ACC112 (cell line): ENCODE measurements at regions not wholly inside any gene's neighbourhood (a gene's known extent, or its start where the extent isn't known, plus 50 kb on each side); places are given as distances from the start of the nearest gene placed in this dataset.
"Not testable (repeated sequence)": the region's sequence is repeated elsewhere in the genome, so short reads cannot be mapped to it uniquely, and the experiment has no call there.

Experiments used
- H2AFZ ChIP-seq: fragments of 200-600 bp; sonication (generic); one replicate; pipeline ENCODE4 v1.6.0; 2017; ENCODE audit warnings: antibody characterized with exemption, low read length; ENCODE audit not compliant: unreplicated experiment
- H3K27ac ChIP-seq: fragments of 200-600 bp; sonication (generic); 2 replicates; pipeline ENCODE4 v1.5.1; 2014; ENCODE audit warnings: low read depth, mild to moderate bottlenecking, antibody characterized with exemption, low read length, moderate library complexity
- H3K27me3 ChIP-seq: fragments of 200-600 bp; sonication (generic); 2 replicates; pipeline ENCODE4 v1.6.1; 2014; ENCODE audit warnings: mild to moderate bottlenecking, antibody characterized with exemption, low read length, moderate library complexity, mixed read lengths; ENCODE audit not compliant: insufficient read depth
- H3K36me3 ChIP-seq: fragments of 200-600 bp; sonication (generic); 2 replicates; pipeline ENCODE4 v1.6.1; 2016; ENCODE audit warnings: mild to moderate bottlenecking, antibody characterized with exemption, low read length, moderate library complexity, mixed read lengths; ENCODE audit not compliant: insufficient read depth
- H3K4me1 ChIP-seq: fragments of 200-600 bp; sonication (generic); one replicate; pipeline ENCODE4 v1.6.1; 2016; ENCODE audit warnings: low read length, mixed read lengths; ENCODE audit not compliant: insufficient read depth, unreplicated experiment, control insufficient read depth
- H3K4me3 ChIP-seq: fragments of 200-600 bp; sonication (generic); 2 replicates; pipeline ENCODE4 v1.5.1; 2014; ENCODE audit warnings: mild to moderate bottlenecking, low read depth, low read length
- H3K79me2 ChIP-seq: fragments of 200-600 bp; sonication (generic); one replicate; pipeline ENCODE4 v1.6.0; 2016; ENCODE audit warnings: low read length; ENCODE audit not compliant: control insufficient read depth, unreplicated experiment, insufficient read depth

GRCh38 chr12:75646329-75647210, 135.2 kb upstream of the KRR1 start:
- H3K79me2 ChIP-seq = no peaks in the 10 kb centered on the region
- no peak overlapping the region for H3K4me3 ChIP-seq
- no peak overlapping the region for H2AFZ ChIP-seq
- H3K4me1 ChIP-seq = peaks cover 13% of the 10 kb centered on the region
- H3K27me3 ChIP-seq = no peaks in the 10 kb centered on the region
- H3K27ac ChIP-seq = no peak overlapping the region
- no peaks in the 10 kb centered on the region for H3K36me3 ChIP-seq

GRCh38 chr12:75644472-75645072, 133.2 kb upstream of the KRR1 start:
- no peak overlapping the region for H3K27ac ChIP-seq
- no peak overlapping the region for H2AFZ ChIP-seq
- H3K4me3 ChIP-seq = no peak overlapping the region
- H3K27me3 ChIP-seq = no peaks in the 10 kb centered on the region
- no peaks in the 10 kb centered on the region for H3K36me3 ChIP-seq
- peaks cover 27% of the 10 kb centered on the region for H3K4me1 ChIP-seq
- H3K79me2 ChIP-seq = no peaks in the 10 kb centered on the region

GRCh38 chr12:75643119-75643518, 131.7 kb upstream of the KRR1 start:
- H3K4me3 ChIP-seq, H3K27ac ChIP-seq, H3K27me3 ChIP-seq, H2AFZ ChIP-seq, H3K79me2 ChIP-seq, H3K36me3 ChIP-seq: not testable (repeated sequence)
- peaks cover 27% of the 10 kb centered on the region for H3K4me1 ChIP-seq

- no peaks in the 10 kb centered on the region for H3K27me3 ChIP-seq
- H3K4me1 ChIP-seq = peaks cover 27% of the 10 kb centered on the region
- H3K27ac ChIP-seq = peak overlapping the region; percentile 86
- H3K36me3 ChIP-seq = no peaks in the 10 kb centered on the region
- no peak overlapping the region for H3K4me3 ChIP-seq
- no peaks in the 10 kb centered on the region for H3K79me2 ChIP-seq
- H2AFZ ChIP-seq = peak overlapping the region; percentile 76
These were observed 130.8 kb upstream of the KRR1 start for GRCh38 chr12:75642226-75642625.

GRCh38 chr12:75641031-75641780, 129.8 kb upstream of the KRR1 start:
- H3K4me1 ChIP-seq = peaks cover 32% of the 10 kb centered on the region
- H3K4me3 ChIP-seq = peak overlapping the region; percentile 1; the same call in 1 of the 2 replicates
- H2AFZ ChIP-seq = peak overlapping the region; percentile 75
- no peaks in the 10 kb centered on the region for H3K36me3 ChIP-seq
- no peaks in the 10 kb centered on the region for H3K79me2 ChIP-seq
- no peaks in the 10 kb centered on the region for H3K27me3 ChIP-seq
- H3K27ac ChIP-seq = peak overlapping the region; percentile 86

GRCh38 chr12:75638792-75639191, 127.4 kb upstream of the KRR1 start:
- Histone ChIP-seq H3K36me3 (no peaks in the 10 kb centered on the region), H2AFZ (no peak overlapping the region), H3K79me2 (no peaks in the 10 kb centered on the region), H3K27me3 (no peaks in the 10 kb centered on the region), H3K27ac (no peak overlapping the region), H3K4me3 (no peak overlapping the region), H3K4me1 (peaks cover 48% of the 10 kb centered on the region)

- peak overlapping the region; percentile 20 for H2AFZ ChIP-seq
- no peaks in the 10 kb centered on the region for H3K36me3 ChIP-seq
- peak overlapping the region; percentile 70 for H3K27ac ChIP-seq
- H3K4me3 ChIP-seq = no peak overlapping the region
- H3K4me1 ChIP-seq = peaks cover 36% of the 10 kb centered on the region
- H3K27me3 ChIP-seq = no peaks in the 10 kb centered on the region
- no peaks in the 10 kb centered on the region for H3K79me2 ChIP-seq
These were observed 125.2 kb upstream of the KRR1 start for GRCh38 chr12:75636607-75637006.

GRCh38 chr12:75635606-75636444, 124.4 kb upstream of the KRR1 start:
- Histone ChIP-seq H3K36me3 (no peaks in the 10 kb centered on the region), H3K79me2 (no peaks in the 10 kb centered on the region), H3K4me1 (peaks cover 28% of the 10 kb centered on the region), H2AFZ (peak overlapping the region; percentile 20), H3K4me3 (no peak overlapping the region), H3K27ac (peak overlapping the region; percentile 70), H3K27me3 (no peaks in the 10 kb centered on the region)

GRCh38 chr12:75634244-75635222, 123.1 kb upstream of the KRR1 start:
- Histone ChIP-seq H3K27ac (no peak overlapping the region), H2AFZ (no peak overlapping the region), H3K79me2 (no peaks in the 10 kb centered on the region), H3K27me3 (no peaks in the 10 kb centered on the region), H3K4me3 (no peak overlapping the region), H3K36me3 (no peaks in the 10 kb centered on the region), H3K4me1 (peaks cover 21% of the 10 kb centered on the region)
